AG09319 (cell line): ENCODE measurements at regions not wholly inside any gene's neighbourhood (a gene's known extent, or its start where the extent isn't known, plus 50 kb on each side); places are given as distances from the start of the nearest gene placed in this dataset.

Source experiments
- DNase-seq: peaks from one replicate; pipeline ENCODE4 v3.0.0-alpha.2; 2010; ENCODE audit warnings: low read depth; ENCODE audit errors: extremely low read depth
- TF ChIP-seq, protein P1 (sequence below): IDR thresholded peaks from 2 replicates; pipeline ENCODE4 v1.5.1; 2011; ENCODE audit warnings: low read depth, mild to moderate bottlenecking, inconsistent platforms, low read length, moderate library complexity

DNA sequence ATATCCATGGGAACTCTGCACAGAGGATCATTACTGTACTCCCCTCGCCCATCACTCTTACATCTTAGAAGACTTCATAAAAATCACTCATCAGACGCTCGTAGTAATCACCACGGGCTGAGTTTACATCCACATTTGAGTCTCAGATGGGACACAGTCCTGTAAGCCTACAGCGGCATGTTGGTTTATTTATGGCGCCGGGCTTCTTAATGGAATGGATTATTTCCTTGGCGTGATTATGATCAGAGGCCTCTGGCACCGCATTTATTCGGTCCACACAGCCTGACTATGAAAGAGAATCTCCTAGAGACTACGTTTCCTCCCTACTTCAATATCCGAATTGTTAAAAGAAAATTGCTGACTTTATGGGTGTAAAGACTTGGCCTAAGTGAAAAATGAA is 123.5 kb upstream of the FRMD4A start:
- TF ChIP-seq, protein P1, sequence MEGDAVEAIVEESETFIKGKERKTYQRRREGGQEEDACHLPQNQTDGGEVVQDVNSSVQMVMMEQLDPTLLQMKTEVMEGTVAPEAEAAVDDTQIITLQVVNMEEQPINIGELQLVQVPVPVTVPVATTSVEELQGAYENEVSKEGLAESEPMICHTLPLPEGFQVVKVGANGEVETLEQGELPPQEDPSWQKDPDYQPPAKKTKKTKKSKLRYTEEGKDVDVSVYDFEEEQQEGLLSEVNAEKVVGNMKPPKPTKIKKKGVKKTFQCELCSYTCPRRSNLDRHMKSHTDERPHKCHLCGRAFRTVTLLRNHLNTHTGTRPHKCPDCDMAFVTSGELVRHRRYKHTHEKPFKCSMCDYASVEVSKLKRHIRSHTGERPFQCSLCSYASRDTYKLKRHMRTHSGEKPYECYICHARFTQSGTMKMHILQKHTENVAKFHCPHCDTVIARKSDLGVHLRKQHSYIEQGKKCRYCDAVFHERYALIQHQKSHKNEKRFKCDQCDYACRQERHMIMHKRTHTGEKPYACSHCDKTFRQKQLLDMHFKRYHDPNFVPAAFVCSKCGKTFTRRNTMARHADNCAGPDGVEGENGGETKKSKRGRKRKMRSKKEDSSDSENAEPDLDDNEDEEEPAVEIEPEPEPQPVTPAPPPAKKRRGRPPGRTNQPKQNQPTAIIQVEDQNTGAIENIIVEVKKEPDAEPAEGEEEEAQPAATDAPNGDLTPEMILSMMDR = no peak
- no peak for DNase-seq

- no peak for DNase-seq
- TF ChIP-seq, protein P1 = no peak
Measured at GRCh38 chr10:14453593-14453992, 122.9 kb upstream of the FRMD4A start.

DNA sequence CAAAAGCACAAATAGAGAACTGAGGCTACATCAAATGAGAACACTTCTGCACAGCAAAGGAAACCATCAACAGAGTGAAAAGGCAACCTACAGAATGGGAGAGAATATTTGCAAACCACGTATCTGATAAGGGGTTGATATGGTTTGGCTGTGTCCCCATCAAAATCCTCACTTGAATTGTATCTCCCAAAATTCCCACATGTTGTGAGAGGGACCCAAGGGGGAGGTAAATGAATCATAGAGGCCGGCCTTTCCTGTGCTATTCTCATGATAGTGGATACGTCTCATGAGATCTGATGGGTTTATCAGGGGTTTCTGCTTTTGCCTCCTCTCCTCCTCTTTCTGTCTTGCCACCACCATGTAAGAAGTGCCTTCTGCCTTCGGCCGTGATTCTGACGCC is 120.6 kb upstream of the FRMD4A start:
- DNase-seq = no peak

DNA sequence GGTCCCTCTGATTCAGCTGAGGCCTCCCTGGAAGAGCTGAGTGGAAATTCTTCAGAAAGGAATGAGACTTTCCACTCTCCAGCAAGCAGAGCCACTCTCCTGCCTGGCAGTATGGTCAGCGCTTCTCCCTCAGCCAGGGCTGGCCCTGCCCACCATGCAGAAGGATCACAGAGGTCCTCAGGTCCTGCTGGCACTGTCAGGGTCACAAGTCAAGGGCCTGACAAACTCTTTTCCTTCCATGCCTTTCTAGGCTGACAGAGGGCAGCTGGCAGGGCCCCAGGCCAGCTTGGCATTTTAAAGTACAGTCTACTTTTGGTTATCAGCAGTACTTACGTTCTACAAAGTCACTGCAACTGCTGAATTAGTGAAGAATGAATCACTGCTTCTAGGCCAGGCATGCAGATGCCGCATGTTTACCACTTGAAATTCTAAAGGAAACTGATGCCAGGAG is 119.3 kb upstream of the FRMD4A start:
- TF ChIP-seq, protein P1 = no peak
- no peak for DNase-seq

More for the DNA sequence above, 120.6 kb upstream of the FRMD4A start:
- TF ChIP-seq, protein P1 = no peak

- TF ChIP-seq, protein P1 = no peak
- DNase-seq = no peak
Measured at GRCh38 chr10:14449293-14449815, 118.6 kb upstream of the FRMD4A start.

DNA sequence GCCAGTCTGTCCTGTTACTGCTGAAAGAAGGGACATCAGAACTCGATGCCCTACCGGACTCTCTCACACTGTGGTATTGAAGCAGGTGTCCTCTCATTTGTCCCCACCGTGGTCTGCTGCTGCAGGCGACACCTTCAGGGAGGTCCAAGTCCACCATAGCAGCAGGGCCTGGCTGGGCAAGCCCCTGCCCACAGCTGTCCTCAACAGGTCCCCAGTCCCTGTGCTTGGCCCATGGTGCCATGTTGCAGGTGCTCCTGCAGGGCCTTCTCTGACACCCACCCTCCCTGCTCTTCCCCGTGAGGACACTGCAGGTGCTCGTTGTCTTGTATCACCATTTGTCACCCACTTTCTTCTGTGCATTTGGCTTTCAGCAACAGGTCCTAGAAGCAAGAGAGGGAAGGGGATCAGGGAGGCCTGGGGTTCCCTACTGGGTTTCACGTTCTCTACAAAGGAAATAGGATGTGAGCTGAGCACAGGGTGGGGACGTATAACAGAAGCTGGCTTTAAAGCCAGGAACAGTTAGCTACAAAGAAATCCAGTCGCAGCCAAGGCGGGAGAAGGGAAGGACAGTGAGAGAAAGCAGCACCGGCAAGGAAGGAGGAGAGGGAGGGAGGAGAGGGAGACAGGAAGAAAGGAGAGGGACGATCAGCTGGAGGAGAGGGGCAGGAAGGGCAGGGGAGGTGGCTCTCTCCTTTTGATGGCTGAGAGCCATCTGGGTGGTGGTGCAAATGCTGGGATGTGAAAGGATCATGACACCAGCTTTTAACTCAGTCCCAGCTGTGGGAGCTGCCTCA is 117.7 kb upstream of the FRMD4A start:
- DNase-seq = no peak
- TF ChIP-seq, protein P1 = no peak

DNA sequence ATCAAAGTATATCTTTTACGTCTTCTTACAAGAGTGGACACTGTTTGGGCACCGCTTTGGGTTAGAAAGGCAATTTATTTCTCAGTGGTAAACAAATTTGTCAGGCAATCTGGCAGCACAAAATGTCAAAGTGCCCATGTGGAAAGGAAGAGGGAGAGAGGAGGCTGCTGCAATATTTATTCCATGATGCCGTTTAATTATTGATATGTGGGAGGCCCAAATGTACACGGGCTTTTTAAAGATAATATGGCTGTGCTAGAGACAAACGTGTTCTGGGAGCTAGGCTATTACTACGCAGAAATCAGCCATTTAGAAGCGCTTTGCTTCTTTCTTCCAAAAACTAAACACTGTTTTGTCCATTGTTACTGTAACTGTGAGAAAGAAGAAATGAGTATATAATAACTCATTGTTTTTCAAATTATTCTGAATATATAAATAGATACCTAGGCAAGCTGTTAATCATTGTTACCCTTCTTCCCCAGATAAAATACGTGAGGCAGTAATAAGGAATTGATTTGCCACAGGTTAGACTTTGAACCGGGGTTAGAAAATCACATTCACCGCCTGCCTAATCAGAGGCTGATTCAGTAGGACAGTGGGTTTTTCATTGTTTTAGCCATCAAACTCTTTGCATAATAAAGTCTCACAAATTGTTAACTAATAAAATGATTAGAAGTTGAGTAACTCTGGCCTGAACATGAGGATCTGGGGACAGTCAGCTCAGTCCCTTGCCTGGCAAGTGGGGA is 116.5 kb upstream of the FRMD4A start:
- TF ChIP-seq, protein P1 = no peak
- DNase-seq = no peak
